ENCODE measurements at regions not wholly inside any gene's neighbourhood (a gene's known extent, or its start where the extent isn't known, plus 50 kb on each side); places are given as distances from the start of the nearest gene placed in this dataset.

DNA sequence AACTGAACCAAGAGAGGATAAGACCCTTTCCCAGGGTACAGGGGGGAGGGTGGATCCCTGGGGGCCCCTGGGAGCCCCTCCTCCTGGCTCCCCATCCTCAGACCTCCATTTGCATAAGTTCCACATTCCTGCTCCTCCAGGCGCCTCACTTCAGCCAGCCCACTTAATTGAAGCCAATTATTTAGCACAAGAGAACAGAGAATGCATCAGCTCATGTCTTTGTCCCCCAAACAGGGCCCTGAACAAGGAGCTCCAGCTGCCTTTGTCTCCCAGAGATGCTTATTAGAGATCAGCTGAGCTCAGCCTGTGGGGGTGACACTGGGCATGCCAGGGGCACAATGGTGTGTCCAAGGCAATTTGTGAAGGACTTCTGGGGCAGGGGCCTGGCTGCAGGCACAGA, 89.9 kb upstream of the PRDM11 start:
- TF ChIP-seq, protein P1, sequence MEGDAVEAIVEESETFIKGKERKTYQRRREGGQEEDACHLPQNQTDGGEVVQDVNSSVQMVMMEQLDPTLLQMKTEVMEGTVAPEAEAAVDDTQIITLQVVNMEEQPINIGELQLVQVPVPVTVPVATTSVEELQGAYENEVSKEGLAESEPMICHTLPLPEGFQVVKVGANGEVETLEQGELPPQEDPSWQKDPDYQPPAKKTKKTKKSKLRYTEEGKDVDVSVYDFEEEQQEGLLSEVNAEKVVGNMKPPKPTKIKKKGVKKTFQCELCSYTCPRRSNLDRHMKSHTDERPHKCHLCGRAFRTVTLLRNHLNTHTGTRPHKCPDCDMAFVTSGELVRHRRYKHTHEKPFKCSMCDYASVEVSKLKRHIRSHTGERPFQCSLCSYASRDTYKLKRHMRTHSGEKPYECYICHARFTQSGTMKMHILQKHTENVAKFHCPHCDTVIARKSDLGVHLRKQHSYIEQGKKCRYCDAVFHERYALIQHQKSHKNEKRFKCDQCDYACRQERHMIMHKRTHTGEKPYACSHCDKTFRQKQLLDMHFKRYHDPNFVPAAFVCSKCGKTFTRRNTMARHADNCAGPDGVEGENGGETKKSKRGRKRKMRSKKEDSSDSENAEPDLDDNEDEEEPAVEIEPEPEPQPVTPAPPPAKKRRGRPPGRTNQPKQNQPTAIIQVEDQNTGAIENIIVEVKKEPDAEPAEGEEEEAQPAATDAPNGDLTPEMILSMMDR (optimal IDR thresholded peaks at IDR 0.05 in 1 of 3, IDR thresholded peaks at IDR 0.05 in 1 of 3, conservative IDR thresholded peaks at IDR 0.05 in 1 of 3; ENCODE audit: extremely low read depth in 1 of 3, insufficient read depth in 2 of 3, low read length in 3 of 3) = no peak
- no peak for TF ChIP-seq EZH2 (IDR thresholded peaks at IDR 0.05; ENCODE audit: low read length)
- Histone ChIP-seq H3K4me2 (ENCODE audit: control insufficient read depth, extremely low read depth, insufficient read depth, low read depth, low read length) (no peak overlapping the region), H3K9ac (ENCODE audit: control insufficient read depth, extremely low read depth, insufficient read depth, low read length) (no peak overlapping the region), H3K27ac (ENCODE audit: control insufficient read depth, insufficient read depth, low read length) (no peak overlapping the region), H4K20me1 (ENCODE audit: control insufficient read depth, extremely low read depth, insufficient read depth, low read length) (no peaks in the 10 kb centered on the region), H2AFZ (ENCODE audit: control insufficient read depth, low read length) (no peak overlapping the region), H3K9me3 (ENCODE audit: control insufficient read depth, low read depth, low read length) (no peaks in the 10 kb centered on the region), H3K27me3 (ENCODE audit: control insufficient read depth, extremely low read depth, insufficient read depth, low read length) (no peaks in the 10 kb centered on the region), H3K4me1 (ENCODE audit: control insufficient read depth, extremely low read depth, insufficient read depth, low read length) (peaks cover under 1% of the 10 kb centered on the region), H3K79me2 (ENCODE audit: control insufficient read depth, insufficient read depth, low read length) (no peaks in the 10 kb centered on the region), H3K9me1 (ENCODE audit: control insufficient read depth, extremely low read depth, insufficient read depth, low read length) (no peaks in the 10 kb centered on the region), H3K4me3 (ENCODE audit: control insufficient read depth in 2 of 3, extremely low read depth in 1 of 3, insufficient read depth in 2 of 3, low read depth in 1 of 3, low read length in 3 of 3) (no peak overlapping the region), H3K36me3 (ENCODE audit: control insufficient read depth in 2 of 2, extremely low read depth in 1 of 2, insufficient read depth in 2 of 2, low read length in 2 of 2) (no peaks in the 10 kb centered on the region)
- dilution Hi-C loops (cut with MboI; ENCODE audit: extremely low pct_ligation_motif_present, low sequenced_read_pairs) = no loop called here
- DNase-seq (ENCODE audit: low read depth, low spot score) = no peak
- FAIRE-seq = no peak

DNA sequence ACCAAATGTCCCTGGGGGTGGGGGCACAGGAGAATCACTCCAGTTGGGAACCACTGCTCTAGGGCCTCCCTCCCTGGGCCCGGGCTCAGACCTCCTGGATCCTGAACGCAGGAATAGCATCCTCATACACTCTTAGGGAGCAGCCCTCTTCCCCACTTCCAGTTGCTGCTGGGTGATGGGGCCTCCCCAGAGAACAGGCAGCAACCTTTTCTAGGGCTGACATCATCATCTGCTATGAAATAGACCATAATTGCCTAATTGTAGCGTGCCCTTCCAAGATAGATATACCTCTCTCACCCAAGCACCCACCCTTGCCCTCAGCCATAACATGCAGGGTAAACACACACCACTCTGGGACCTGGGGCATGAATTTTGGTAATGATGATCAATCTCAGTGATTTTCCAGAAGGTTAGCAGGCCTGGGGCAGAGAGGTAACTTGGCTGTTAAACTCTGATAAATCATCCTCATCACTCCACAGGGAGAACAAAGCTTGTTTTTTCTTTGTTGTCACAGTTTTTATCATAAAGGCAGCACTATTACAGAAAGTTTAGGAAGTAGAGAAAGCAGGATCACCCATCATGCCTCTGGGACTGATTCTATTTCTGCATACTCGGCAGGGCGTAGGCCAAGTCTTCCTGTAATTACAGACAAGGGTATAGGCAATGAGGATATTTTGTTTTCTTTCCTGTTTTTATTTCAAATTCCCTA, 88.3 kb upstream of the PRDM11 start:
- Histone ChIP-seq H3K4me3 (ENCODE audit: control insufficient read depth in 2 of 3, extremely low read depth in 1 of 3, insufficient read depth in 2 of 3, low read depth in 1 of 3, low read length in 3 of 3) (no peak overlapping the region), H3K4me1 (ENCODE audit: control insufficient read depth, extremely low read depth, insufficient read depth, low read length) (peaks cover 5% of the 10 kb centered on the region), H3K9ac (ENCODE audit: control insufficient read depth, extremely low read depth, insufficient read depth, low read length) (no peak overlapping the region), H2AFZ (ENCODE audit: control insufficient read depth, low read length) (no peak overlapping the region), H3K36me3 (ENCODE audit: control insufficient read depth in 2 of 2, extremely low read depth in 1 of 2, insufficient read depth in 2 of 2, low read length in 2 of 2) (no peaks in the 10 kb centered on the region), H4K20me1 (ENCODE audit: control insufficient read depth, extremely low read depth, insufficient read depth, low read length) (no peaks in the 10 kb centered on the region), H3K9me3 (ENCODE audit: control insufficient read depth, low read depth, low read length) (no peaks in the 10 kb centered on the region), H3K27ac (ENCODE audit: control insufficient read depth, insufficient read depth, low read length) (no peak overlapping the region), H3K4me2 (ENCODE audit: control insufficient read depth, extremely low read depth, insufficient read depth, low read depth, low read length) (no peak overlapping the region), H3K79me2 (ENCODE audit: control insufficient read depth, insufficient read depth, low read length) (no peaks in the 10 kb centered on the region), H3K9me1 (ENCODE audit: control insufficient read depth, extremely low read depth, insufficient read depth, low read length) (no peaks in the 10 kb centered on the region), H3K27me3 (ENCODE audit: control insufficient read depth, extremely low read depth, insufficient read depth, low read length) (no peaks in the 10 kb centered on the region)
- TF ChIP-seq, protein P1 (optimal IDR thresholded peaks at IDR 0.05 in 1 of 3, IDR thresholded peaks at IDR 0.05 in 1 of 3, conservative IDR thresholded peaks at IDR 0.05 in 1 of 3; ENCODE audit: extremely low read depth in 1 of 3, insufficient read depth in 2 of 3, low read length in 3 of 3) = no peak
- no peak for TF ChIP-seq EZH2 (IDR thresholded peaks at IDR 0.05; ENCODE audit: low read length)
- FAIRE-seq (no peak), DNase-seq (ENCODE audit: low read depth, low spot score) (no peak)
- dilution Hi-C loops (cut with MboI; ENCODE audit: extremely low pct_ligation_motif_present, low sequenced_read_pairs) = no loop called here
